GM10266 (cell line): ENCODE measurements at regions not wholly inside any gene's neighbourhood (a gene's known extent, or its start where the extent isn't known, plus 50 kb on each side); places are given as distances from the start of the nearest gene placed in this dataset.
"Not testable (repeated sequence)": the region's sequence is repeated elsewhere in the genome, so short reads cannot be mapped to it uniquely, and the experiment has no call there.

Source experiments
- DNase-seq: peaks from one replicate; pipeline ENCODE4 v3.0.0; 2012; ENCODE audit errors: extremely low spot score
- CTCF ChIP-seq: IDR thresholded peaks from 2 replicates; pipeline ENCODE4 v1.5.1; 2012; ENCODE audit warnings: mild to moderate bottlenecking, low read depth; ENCODE audit not compliant: control insufficient read depth, insufficient read depth; ENCODE audit errors: missing control alignments

DNA sequence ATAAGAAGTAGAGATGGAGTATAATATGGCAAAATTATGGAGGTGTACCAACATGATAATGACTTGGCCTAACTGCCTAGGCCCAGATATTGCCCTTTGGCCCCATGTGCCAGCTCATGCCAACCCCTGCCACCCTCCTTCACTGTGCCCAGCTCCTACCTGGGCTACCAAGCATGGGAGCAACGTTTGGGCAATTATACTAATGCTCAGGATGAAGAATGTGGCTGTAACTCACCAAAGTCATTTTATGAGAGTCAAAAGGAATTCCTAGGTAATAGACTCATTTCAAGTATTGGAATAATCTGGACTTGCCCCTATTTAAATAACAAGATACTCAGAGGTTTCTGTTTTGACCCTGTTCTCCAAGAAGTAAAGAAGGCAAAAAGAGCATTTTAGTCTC is 240.2 kb upstream of the IL12A start:
- TF ChIP-seq CTCF, result no peak
- DNase-seq, result no peak

GRCh38 chr3:159749406-159749805 is 239.2 kb upstream of the IL12A start:
- TF ChIP-seq CTCF, result no peak
- no peak for DNase-seq

DNA sequence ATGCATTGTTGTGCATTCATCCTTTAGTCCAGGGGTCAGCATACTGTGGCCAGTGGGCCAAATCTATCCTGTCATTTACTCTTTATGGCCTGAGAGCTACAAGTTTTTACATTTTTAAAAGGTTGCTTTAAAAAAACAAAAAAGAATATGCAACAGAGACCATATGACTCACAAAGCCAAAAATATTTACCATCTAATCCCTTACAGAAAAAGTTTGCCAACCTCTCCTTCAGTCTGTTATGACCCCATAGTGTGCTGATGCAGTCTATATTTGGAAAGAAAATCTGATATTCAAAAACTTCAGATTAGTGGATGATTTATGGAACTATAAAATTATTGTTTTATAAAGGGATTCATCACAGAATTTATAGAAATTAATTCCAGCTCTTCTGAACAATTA is 237.5 kb upstream of the IL12A start:
- no peak for DNase-seq
- TF ChIP-seq CTCF, result no peak

- no peak for DNase-seq
- no peak for TF ChIP-seq CTCF
Observed at GRCh38 chr3:159751752-159752151, 236.9 kb upstream of the IL12A start.

GRCh38 chr3:159756279-159757207 is 232.1 kb upstream of the IL12A start:
- DNase-seq, result not testable (repeated sequence)

DNA sequence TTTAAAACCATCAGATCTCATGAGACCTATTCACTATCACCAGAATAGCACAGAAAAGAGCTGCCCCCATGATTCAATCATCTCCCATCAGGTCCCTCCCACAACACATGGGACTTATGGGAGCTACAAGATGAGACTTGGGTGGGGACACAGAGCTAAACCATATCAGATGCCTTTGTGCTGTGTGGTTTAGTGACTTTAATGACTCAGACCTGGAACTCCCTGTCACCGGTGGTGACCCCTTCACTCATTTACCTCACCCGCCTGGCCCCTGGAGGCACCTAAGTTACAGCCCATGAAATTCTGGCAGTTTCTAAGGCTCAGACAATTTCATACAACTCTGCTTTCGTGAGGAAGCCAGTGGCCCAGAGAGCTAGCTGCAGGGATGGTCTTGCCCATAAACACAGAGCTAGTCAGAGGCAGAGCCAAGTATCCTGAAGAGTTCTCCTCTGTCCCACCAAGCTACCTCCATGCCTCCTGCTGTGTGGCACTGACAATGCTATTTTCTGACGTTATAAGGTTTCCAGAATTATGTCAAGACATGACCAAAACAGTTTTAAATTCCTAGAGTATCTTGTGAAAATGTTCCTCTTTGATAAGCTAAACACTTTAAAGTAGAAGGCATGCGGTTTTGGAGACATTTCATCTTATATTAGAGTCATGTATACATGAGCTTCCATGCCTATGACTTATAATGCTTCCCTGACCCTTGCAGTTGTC is 231.1 kb upstream of the IL12A start:
- no peak for DNase-seq
- TF ChIP-seq CTCF, result no peak

GRCh38 chr3:159760046-159760445 is 228.6 kb upstream of the IL12A start:
- DNase-seq, result no peak
- TF ChIP-seq CTCF, result no peak
